ENCODE measurements at regions not wholly inside any gene's neighbourhood (a gene's known extent, or its start where the extent isn't known, plus 50 kb on each side); places are given as distances from the start of the nearest gene placed in this dataset.

DNA sequence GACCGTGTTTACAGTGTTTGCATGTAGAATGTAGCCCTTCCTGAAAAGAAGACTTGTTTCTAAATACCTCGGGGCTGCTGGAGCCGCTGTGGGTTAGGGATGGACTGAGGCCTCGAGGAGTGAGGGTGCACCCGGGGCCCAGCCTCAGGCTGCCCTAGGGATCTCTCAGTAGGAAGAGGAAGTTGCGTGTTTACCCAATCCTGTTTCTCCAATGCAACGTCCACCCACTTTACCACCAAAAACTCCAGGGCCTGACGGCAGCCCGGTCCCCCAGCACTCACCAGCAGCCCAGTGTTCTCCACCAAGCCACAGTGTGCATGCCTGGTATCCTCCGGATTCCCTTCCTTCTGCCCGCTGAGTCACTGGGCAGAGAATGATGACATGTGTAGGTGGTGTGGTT, 255.8 kb downstream of the GLI2 start:
- no peak for DNase-seq (ENCODE audit: low read depth, low spot score)

GRCh38 chr2:120992791-120993555, 257.3 kb downstream of the GLI2 start:
- no peak for DNase-seq (ENCODE audit: low read depth, low spot score)

- DNase-seq (ENCODE audit: low read depth, low spot score): no peak
Measured at GRCh38 chr2:120993661-120994060, 258.0 kb downstream of the GLI2 start.

- DNase-seq (ENCODE audit: low read depth, low spot score): no peak
Measured at GRCh38 chr2:120994301-120994995, 258.8 kb downstream of the GLI2 start.

DNA sequence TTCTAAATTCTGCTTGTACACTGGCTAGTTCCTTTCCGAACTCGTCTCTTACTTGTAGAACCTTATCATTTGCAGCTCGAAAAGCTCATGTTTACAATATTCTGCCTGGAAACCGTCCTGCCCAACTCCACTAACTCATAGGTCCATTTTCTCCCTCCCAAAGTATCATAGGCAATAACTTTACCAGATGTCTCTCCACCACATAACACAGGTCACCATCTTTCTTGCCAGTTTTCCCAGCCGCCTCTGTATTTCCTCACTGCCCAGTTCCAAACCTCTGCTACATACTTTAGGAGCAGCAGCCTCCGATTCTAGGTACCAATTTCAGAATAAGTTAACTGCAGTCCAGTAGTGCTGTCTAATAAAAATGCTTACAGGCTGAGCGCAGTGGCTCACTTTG, 259.5 kb downstream of the GLI2 start:
- no peak for DNase-seq (ENCODE audit: low read depth, low spot score)

GRCh38 chr2:120995656-120996190, 260.1 kb downstream of the GLI2 start:
- DNase-seq (ENCODE audit: low read depth, low spot score): no peak

DNA sequence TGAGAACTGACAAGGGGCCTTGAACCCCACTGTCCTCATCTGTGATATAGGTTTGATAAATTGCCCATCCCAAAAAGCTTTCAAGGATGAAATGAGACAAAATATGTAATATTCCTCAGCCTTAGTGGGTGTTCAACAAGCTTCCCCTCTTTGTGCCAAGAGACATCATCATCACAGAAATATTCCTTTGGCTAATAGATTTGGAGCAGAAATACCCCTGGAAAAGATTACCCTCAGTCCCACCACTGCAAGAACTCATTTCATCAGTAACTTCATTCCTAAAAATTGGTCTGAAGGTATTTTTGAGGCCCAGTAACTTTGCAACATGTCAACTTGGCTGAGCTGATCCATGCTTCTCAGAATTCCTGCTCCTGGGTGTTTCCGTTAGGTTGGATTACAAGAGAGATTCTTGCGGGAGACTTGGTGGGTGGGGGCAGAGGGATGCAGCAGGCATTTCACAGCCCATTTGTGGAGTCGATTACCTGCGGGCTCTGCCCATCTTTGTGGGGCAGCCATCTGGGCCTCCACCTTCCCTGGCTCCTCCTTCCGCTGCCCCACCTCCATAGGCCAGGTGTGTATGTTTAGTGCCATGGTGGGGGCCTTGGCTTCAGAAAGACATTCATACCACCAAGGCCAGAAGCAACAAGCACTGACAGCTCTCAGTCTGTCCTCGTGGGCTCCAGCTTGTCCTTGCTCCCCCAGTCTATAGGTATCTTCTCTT, 263.9 kb downstream of the GLI2 start:
- DNase-seq (ENCODE audit: low read depth, low spot score): no peak

DNA sequence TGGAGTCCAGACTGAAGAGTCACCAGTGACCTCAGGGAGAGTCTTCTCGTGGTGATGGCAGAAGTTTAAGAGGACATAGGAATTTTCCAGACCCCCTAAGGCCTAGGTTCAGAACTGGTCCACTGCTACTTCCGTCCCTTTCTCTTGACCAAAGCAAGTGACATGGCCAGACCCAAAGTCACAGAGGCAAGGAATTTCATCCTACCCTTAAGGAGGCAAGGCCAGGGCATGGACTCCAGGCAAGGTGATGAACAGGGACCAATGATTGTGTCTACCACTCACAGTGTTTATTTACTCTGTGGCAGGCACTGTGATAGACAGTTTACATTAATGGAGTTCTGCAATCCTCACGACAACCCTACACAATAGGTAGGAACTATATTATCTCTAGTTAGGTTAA, 265.1 kb downstream of the GLI2 start:
- DNase-seq (ENCODE audit: low read depth, low spot score): no peak

DNA sequence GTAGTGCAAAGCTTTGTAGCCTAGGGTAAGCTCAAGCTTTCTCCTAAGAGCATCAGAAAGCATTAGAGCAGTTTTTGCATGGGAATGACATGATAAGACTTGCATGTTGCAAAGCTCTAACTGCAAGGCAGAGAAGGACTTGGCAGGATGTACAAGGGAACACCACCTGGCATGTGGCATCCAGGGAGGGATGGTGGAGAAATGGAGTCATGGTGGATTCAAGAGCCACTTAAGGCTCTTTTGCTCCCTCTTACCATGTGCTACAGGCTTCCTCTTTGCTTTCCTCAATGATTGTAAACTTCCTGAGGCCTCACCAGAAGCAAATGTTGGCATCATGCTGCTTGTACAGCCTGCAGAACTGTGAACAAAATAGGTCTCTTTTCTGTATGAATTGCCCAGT, 266.0 kb downstream of the GLI2 start:
- no peak for DNase-seq (ENCODE audit: low read depth, low spot score)

- no peak for DNase-seq (ENCODE audit: low read depth, low spot score)
Measured at GRCh38 chr2:121002597-121002996, 266.9 kb downstream of the GLI2 start.

DNA sequence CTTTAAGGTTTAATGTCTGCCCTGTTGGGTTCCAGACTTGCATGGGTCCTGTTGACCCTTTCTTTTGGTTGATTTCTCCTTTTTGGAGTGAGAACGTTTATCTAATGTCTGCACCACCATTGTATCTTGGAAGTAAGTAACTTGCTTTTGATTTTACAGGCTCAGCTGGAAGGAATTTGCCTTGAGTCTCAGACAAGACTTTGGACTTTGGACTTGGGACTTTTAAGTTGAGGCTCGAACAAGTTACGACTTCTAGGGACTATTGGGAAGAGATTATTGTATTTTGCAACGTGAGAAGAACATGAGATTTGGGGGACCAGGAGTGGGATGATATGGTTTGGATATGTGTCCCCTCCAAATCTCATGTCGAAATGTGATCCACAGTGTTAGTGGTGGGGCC, 267.7 kb downstream of the GLI2 start:
- no peak for DNase-seq (ENCODE audit: low read depth, low spot score)

- no peak for DNase-seq (ENCODE audit: low read depth, low spot score)
Measured at GRCh38 chr2:121004359-121004758, 268.7 kb downstream of the GLI2 start.

DNA sequence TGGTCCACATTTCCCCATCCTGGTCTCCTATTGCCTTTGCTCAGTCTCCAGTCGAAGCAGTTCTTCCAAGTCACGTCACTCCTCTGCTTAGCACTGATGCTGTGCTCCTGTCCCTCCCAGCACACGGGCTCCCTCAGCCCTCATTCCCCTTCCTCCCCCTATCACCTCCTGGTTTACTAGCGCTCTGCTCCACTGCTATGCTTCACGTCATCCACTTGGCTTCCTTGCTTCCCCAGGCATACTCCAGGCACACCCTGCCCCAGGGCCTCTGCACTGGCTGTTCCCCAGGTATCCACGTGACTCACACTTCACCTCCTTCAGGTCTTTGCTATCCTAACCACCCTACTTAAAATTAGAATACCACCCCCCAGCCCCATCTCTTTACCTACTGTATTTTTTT, 269.3 kb downstream of the GLI2 start:
- no peak for DNase-seq (ENCODE audit: low read depth, low spot score)

- DNase-seq (ENCODE audit: low read depth, low spot score): no peak
Measured at GRCh38 chr2:121005453-121005852, 269.8 kb downstream of the GLI2 start.

- DNase-seq (ENCODE audit: low read depth, low spot score): no peak
Measured at GRCh38 chr2:121006743-121007489, 271.2 kb downstream of the GLI2 start.

- DNase-seq (ENCODE audit: low read depth, low spot score): no peak
Measured at GRCh38 chr2:121007490-121007853, 271.8 kb downstream of the GLI2 start.

DNA sequence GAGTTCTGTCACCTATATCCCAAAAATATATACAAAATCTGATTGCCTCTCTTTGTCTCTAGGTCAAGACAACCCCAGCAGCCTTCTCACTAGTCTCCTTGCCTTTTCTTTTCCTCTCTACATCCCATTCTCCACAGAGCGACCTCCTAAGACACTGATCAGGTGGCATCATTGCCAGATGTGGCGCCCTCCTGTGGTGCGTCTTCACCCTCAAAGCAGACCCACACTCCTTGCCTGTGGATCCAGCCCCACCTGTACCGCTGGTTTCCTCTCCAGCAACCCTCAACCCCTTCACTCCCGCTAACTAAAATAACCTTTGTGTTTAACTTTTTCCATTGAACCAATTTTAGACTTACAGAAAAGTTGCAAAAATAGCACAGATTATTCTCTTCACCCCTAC, 273.3 kb downstream of the GLI2 start:
- no peak for DNase-seq (ENCODE audit: low read depth, low spot score)

DNA sequence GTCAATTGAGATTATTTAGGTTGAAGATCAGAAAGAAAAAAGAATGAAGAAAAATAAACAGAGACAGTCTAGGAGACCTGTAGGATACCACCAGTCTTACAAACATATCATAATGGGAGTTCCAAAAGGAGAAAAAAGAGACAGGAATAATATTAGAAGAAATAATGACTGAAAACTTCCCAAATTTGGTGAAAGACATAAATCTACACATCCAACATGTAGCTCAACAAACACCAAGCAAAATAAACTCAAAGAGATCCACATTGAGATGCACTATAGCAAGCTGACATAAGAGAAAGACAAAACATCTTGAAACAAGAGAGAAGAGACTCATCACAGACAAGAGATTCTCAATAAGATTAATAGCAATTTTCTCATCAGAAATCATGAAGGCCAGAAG, 274.0 kb downstream of the TFCP2L1 start:
- DNase-seq (ENCODE audit: low read depth, low spot score): no peak

GRCh38 chr2:121014876-121015275, 270.1 kb downstream of the TFCP2L1 start:
- DNase-seq (ENCODE audit: low read depth, low spot score): no peak

DNA sequence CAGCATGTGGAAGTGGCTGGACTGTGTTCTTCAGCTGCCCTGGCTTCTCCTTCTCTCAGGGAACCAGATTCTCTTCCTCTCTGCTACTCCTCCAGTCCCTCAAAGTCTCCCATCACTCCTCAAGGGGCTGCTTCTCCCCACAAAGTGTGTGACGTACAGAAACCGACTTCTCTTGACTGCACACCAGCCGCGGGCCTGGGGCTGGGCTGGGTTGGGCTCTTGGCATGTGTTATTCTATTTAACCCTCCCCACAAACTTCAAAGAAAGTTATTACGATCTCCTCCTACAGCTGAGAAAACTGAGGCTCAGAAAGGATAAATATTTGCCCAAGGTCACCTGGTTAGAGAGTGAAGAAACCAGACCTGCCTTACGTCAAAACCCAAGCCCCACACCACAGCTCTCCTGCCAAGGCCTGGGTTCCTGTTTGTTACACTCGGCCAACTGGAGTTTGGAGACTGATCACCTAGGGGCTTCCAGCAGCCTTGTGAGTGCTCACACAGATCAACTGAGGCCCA, 269.0 kb downstream of the TFCP2L1 start:
- no peak for DNase-seq (ENCODE audit: low read depth, low spot score)

DNA sequence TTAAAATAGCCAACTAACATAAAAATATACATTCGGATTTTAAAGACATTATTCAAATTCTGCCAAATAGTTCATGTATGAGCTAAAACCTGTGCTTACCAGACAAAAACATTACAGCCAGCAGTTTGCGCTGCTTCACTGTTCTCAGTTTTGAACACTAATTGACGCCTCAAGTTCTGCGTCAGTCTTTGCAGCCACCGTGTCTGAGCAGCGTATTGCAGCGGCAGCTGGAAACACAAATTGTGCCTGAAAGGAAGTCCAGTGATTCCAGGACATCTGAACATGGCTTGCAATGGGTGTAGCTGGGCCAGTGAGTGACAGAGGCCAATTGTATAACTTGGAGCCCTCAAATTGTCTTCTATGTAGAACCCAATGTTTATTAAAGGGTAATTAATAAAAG, 267.6 kb downstream of the TFCP2L1 start:
- DNase-seq (ENCODE audit: low read depth, low spot score): no peak
